Left renal cortex interstitium (tissue), 4 donors: ENCODE measurements at regions not wholly inside any gene's neighbourhood (a gene's known extent, or its start where the extent isn't known, plus 50 kb on each side); places are given as distances from the start of the nearest gene placed in this dataset.

ENCODE experiments used
- DNase-seq, 4 donors: peaks; one replicate each; pipeline ENCODE4 v3.0.0-alpha.2; 2013; ENCODE audit warnings: low read depth in 4 of 4, low spot score in 2 of 4, missing footprints in 1 of 4

DNA sequence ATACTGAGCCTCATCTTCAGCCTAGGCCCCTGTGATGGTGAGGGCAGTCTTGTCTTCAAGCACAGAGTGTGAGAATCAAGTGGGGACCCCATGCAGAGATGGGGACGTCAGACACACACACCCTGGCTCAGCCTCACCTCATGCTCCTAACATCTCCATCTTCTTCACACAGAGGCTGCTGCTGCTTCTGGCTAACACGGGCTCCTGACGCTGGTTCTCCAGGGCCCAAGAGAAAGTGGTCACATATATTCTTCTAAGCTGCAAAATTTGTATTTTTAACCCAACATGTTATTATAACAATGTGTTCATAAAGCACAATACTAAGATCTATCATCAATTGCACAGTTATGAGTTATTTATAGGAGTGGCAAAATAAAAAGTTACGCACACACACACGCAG is 101.2 kb downstream of the VPREB1 start:
- no peak for DNase-seq

DNA sequence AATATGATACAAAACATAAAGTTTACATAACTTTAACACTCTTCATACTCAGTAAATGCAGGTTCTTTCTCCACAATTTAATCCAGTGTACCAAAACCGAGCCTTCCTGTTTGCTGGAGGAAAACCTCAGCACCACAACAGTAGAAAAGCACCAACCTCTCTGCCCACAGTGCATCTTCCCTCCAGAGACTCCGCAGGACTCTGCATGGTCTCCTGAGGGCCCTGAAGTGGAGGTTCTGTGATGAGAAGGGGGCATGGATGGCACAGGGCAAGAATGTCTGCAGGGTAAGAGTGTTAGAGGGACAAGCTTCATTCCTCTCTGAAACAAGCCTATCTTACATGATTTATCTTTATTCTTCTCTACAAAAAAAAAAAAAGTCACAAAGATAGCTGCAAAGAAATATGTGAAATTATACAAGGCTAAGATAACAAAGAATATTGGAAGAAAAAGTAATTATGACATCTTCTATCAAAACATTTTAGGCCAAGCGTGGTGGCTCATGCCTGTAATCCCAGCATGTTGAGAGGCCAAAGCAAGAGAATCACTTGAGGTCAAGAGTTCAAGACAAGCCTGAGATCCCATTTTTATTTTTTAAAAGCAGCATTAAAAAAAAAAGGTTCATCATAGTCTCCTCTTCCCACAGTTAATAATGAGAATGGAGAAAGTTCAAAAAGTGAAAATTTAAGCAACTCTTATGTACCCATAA is 102.0 kb downstream of the VPREB1 start:
- no peak for DNase-seq

DNA sequence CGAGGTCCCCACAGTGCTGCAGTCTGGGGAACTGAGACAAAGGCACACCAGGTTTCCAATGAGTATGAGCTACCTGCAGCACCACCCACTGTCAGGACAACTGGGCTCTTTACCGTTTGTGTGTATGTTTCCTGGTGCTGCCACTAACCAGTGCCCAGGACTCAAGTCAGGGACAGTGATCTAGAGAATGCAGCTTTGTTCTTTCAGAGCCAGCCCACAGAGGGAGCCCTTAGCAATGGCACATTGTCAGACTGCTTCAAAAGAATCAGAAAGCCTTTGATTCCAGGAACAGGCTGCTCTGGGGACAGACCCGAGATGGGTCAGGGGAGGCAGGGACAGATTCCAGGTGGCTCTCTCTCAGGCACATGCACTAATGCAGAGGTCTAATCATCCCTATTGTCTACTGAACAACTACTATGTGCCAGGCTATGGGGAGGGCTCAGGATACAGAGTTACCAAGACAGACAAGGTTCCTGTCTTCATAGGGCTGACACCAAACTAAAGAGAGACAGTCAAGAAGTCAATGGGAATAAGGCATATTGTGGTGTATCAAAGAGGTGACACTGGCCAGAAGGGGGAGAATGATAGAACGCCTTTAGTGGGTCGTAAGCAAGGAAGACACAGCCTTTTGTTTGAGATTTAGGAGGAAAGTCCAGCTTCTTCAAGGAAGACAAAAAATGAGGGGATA is 103.7 kb downstream of the VPREB1 start:
- DNase-seq = no peak

DNA sequence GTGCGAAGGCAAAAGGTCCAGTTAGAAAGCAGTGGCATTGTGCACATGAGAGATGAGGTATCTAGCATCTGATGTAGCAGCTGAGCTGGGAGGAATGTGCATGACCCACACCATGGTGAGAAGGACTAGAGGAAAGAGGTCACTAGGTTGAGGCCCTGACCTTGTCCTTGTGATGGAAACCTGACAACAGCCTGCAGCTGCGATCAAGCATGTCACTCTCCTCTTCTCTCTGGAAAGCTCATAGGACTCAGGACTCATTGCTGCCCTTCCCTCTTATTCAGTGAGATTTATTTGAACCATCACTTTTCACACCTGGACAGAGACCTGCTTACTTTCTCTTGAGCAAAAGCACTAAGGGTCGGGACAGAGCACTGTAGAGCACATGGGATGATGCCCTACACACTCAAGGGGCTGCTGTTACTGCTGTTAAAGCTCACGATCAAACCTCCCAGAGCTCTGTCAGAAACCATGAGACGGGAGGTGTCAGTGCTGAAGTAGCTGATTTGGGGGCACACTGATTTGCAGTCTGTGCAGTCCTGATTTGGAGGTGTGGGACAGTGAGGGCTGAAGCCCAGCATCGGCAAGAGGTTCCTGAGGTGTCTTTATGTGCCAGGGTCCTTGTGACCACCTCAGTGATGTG is 104.3 kb downstream of the VPREB1 start:
- no peak for DNase-seq

DNA sequence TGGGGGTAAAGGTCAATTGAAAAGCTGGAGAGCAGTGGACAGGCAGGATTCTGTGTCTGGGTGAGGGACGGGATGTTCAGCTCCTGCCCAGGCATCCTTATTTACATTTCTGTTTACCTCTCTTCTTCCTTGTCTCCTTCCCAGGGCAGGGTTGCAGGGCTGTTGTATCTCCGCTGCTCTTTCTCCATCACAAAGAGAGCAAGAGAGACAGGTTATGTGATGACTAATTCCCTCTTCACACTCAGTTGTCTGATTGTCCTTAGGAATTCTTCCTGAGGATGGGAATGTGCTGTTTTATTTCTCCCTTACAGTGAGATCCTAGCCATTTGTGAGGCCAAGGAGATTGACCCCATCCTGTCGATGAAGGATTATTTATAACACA is 104.9 kb downstream of the VPREB1 start:
- DNase-seq = no peak

DNA sequence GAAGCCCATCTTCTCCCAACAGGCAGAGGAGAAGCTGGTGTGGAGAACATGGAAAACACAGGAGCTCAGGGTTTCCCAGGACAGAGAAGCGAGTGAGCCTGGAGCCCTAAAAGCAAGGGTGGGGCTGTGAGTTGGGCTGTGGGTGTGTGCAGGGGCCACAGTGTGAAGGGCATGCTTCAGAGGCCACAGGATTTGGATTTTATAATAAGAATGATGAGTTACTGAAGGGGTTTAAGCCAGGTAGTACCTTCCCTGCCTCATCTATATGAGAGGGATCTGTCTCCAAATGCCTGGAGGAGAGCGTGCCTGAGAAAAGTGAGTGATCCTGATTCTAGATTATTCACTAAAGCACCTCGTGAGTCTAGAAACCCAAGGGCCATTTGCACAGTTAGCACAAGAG is 106.8 kb downstream of the VPREB1 start:
- DNase-seq = no peak

DNA sequence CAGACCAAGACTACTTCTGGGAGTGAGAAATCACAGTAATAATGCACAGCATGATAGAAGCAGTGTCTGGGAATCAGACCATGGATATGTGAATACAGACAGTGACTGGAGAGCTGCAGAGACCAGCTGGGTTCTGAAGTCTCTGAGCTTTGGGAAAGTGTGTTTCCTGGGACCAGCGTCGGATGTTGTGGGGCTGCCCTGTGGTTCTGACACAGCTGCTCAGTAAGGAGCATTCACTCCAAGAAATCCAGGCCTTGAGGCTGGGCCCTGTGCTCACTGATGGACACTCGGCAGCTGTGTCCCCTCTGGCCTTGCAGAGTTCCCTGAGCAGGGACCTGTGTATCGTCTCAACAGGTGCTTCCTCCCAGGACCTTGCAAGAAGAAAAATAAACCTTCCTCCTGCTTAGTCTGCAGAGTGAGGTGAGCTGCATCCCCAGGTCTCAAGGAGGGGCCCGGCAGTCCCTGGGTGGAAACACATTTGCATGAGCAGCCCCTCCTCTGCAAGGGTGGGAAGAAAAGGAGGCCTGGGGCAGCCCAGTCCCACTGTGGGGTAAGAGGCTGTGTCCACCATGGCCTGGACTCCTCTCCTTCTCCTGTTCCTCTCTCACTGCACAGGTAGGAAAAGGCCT is 107.9 kb downstream of the VPREB1 start:
- DNase-seq = no peak

DNA sequence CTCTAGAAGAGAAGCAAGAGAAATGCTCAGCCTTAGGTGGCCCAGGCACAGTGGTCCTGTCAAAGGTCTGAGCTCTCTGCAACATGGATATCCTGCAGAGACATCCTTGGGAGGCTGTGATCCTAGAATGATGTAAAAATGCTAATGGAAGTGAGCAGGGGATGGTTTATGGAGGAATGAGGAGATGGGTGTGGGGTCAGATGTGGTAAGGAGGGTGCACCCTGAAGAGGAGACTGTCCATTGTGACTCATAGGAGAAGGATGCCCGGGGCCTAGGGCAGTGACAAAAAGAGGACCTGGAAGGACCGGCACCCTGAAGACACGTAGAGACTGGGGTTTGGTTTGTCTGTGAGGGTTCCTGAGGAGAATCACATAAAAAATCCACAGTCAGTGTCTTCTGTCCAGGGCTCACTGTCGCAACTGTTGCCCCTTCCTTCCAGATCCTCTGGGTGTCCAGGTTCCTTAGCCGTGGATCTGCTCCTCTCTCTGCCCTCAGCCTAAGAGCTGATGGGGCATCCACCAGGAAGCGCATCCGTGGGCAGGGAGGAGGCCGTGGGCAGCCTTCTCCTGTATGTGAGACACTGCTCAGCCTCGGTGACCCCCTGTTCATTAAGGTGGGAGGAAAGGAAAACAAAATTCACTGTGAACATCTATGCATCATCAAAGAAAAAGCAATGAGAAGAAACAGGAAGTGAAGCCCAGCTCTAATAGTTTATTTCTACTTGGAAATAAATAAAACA is 110.7 kb downstream of the VPREB1 start:
- no peak for DNase-seq

DNA sequence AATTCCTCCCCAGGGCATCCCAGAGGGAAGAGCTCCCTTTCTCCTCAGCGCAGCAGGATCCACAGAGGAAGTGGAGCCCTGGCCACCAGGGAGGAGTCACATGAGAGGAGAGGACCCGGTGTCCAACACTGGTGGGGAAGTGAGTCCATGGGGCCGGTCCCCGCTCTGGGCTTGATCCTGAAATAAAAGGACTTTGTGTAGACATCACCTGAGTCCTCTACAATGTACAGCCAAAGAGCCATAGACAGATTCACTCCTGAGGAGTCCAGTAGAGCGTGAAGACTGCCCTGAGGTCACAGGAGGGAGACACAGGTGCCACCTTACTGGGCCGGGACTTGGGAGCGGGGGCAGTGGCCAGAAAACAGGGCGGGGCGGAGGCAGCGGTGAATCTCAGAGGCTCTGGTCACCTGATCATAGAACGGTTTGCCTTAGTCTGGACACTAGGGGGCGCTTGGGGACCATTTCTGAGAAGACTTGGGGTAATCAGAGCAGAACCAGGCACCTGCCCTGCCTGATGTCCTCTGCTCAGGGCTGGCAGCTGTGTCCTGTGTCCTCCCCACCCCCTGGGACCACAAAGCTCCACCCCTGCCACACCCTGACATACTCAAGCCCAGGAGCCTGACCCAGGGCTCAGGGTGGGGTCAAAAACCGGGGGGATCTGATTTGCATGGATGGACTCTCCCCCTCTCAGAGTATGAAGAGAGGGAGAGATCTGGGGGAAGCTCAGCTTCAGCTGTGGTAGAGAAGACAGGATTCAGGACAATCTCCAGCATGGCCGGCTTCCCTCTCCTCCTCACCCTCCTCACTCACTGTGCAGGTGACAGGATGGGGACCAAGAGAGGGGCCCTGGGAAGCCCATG is 112.7 kb downstream of the VPREB1 start:
- DNase-seq = peak in 3 of 4 donors; percentile 51 to 67 (median 57)

DNA sequence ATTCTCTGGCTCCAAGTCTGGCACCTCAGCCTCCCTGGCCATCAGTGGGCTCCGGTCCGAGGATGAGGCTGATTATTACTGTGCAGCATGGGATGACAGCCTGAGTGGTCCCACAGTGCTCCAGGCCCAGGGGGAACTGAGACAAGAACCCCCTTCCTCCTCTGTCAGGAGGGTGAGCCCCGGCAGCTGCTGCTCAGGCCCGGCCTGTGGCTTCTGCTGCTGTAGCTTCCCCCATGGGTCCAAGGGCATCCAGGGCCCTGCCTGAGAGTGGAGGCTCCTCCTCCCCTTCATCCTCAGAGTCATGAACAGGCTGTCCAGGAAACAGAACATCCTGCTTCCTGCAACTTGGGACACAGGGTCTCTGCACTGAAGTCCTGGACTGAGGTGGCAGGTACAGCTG is 113.6 kb downstream of the VPREB1 start:
- no peak for DNase-seq

DNA sequence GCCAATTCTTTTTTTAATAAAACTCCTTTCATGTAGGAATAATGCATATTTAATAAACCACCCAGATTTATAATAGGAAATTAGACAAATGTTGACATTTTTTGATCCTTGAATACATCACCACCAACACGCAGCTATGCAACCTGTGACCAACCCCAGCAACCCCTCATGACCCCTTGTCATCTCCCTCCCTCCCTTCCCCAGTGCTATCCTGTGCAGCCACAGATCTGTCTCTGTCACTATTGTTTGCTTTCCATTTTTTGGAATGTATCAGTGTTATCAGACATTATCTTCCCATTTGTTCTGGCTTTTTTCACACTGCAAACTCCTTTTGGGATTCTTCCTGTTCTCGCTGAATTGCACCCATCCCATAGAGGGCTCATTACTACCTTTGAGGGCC is 114.1 kb downstream of the VPREB1 start:
- DNase-seq = no peak

DNA sequence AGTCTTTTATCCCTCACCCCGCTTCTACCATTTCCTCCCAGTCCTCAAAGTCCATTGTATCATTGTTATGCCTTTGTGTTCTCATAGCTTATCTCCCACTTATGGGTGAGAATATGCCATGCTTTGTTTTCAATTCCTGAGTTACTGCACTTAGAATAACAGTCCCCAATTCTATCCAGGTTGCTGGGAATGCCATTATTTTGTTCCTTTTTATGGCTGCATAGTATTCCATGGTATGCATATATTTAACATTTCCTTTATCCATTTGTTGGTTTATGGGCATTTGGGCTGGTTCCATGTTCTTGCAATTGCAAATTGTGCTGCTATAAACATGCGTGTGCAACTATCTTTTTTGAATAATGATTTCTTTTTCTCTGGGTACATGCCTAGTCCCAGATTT is 114.9 kb downstream of the VPREB1 start:
- no peak for DNase-seq

DNA sequence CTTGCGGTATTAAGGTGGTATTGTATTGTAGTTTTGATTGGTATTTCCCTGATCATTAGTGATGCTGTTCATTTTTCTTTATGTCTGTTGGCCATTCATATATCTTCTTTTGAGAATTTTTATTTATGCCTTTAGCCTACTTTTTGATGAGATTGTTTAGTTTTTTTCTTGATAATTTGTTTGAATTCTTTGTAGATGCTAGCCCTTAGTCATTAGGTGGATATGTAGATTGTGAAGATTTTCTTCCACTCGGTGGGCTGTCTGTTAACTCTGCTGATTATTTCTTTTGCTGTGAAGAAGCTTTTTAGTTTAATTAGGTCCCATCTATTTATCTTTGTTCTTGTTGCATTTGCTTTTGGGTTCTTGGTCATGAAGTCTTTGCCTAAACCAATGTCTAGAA is 115.4 kb downstream of the VPREB1 start:
- no peak for DNase-seq

DNA sequence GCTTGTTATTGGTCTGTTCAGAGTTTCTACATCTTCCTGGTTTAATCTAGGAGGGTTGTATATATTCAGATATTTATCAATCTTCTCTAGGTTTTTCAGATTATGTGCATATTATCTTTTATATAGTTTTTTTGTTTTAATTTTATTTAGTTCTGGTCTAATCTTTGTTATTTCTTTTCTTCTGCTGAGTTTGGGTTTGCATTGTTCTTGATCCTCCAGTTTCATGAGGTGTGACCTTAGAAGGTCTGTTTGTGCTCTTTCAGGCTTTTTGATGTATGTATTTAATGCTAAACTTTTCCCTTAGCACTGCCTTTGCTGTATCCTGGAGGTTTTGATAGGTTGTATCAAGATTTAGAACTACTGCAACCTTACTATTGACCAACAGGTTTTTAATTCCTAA is 117.7 kb downstream of the VPREB1 start:
- no peak for DNase-seq

DNA sequence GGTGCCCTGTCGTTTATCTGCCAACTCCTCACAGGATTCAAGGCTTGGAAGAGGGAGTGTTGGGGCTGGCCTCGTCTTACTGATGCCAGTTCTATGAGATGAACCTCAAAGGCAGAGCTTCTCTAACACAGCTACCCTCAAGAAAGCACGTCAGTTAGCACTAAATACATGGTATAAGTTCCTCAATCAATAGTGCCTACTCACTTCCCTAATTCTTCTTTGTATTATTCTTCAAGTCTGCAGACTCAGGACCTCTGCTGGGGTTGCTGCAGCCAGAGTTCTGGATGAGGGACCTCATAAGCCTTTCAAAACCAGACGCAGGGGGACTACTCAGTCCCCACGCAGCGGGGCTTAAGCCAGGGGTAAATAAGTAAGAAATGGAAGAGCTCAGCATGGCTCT is 118.3 kb downstream of the VPREB1 start:
- DNase-seq = no peak

DNA sequence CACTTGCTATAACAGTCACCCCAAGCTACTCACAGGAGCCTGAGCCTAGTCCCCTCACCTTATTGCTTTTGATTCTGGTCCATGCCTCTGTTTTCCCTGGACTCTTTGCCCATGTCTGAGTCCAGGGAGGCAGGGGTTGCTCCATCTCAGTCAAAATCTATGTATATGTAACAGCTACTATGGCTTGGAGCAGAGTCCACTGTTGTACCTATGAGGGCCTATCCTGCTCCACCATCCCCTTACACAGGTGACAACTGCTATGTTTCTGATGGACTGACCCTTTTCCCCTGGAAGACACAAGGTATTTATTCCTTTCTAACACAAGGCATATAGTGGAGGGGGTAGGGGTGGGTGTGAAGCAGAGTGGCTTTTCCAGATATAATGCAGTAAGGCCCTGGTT is 119.6 kb downstream of the VPREB1 start:
- no peak for DNase-seq

DNA sequence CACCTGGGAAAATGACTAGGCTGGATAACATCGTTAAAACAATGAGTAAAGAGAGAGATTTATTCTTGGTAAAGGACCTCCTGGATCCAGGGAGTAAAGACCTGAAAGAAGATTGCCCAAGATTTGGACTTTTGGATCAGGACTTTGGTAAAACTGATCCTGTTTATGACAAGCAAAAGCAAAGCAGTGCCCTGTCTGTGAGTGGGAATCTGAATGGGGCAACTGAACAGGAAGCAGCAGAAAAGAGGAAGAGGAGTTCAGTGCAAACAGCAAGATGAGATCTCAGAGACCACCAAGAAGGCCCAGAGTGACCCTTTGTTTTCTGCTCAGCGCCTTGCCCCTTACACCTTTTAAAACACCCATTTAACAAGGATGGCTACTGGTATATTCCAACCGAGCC is 122.0 kb downstream of the VPREB1 start:
- DNase-seq = no peak

DNA sequence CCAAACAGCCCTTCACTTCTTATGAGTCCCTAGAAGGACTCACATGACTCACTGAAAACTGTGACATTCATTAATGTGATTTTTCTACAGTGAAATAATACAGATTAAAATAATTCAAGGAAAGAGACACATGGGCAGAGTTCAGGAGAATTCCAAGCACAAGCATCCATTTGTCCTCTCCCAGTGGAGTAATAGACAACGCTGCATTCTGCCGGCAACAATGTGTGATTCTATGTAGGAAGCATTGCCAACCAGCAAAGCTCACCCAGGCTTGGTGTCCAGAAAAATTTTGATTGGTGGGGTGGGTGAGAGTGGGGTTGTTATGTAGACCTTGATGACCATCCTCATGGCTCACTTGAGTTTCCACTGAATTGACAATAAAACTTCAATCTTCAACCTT is 123.9 kb downstream of the VPREB1 start:
- DNase-seq = no peak

DNA sequence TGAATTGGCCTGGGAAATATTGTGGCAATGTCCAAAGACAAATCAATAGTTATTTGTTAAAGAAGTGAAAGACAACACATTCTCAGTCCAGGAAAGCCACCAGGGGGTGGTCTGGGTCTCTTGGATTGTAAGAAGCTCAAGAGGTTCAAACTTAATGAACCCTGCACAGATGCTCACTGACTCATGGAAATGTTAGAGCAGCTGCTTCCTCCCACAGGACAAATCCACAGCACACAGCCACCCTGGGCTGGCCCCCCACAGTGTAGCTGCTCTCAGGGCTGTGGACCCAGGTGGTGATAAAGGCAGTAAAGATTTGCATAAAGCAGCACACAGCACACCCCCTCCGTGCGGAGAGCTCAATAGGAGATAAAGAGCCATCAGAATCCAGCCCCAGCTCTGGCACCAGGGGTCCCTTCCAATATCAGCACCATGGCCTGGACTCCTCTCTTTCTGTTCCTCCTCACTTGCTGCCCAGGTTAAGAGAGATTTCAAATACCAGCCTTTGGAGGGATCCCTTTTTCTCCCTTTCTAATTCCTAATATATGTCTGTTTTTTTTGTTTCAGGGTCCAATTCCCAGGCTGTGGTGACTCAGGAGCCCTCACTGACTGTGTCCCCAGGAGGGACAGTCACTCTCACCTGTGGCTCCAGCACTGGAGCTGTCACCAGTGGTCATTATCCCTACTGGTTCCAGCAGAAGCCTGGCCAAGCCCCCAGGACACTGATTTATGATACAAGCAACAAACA is 124.8 kb downstream of the VPREB1 start:
- peak in 1 of 4 donors; percentile 34 for DNase-seq

DNA sequence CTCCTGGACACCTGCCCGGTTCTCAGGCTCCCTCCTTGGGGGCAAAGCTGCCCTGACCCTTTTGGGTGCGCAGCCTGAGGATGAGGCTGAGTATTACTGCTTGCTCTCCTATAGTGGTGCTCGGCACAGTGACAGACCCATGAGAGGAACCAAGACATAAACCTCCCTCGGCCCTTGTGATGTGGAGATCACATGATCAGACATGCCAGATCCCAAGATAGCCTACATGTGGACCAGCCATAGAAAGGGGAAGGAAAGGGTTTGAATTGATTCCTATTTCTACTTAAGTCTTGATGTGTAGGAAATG is 125.3 kb downstream of the VPREB1 start:
- DNase-seq = no peak
